Breast epithelium (tissue), 4 donors: ENCODE measurements at regions not wholly inside any gene's neighbourhood (a gene's known extent, or its start where the extent isn't known, plus 50 kb on each side); places are given as distances from the start of the nearest gene placed in this dataset.

Experiments used
- DNase-seq, 2 donors: peaks; one replicate each; pipeline ENCODE4 v3.0.0-alpha.2; 2019; ENCODE audit warnings: low spot score in 2 of 2
- H3K27ac ChIP-seq, 2 donors: fragments of 200-600 bp; sonication (generic) in 1 of 2; one replicate each; pipeline ENCODE4 v1.5.1; 2016 to 2019; ENCODE audit warnings: mild to moderate bottlenecking in 1 of 2
- H3K27me3 ChIP-seq, 2 donors: fragments of 200-600 bp; sonication (generic) in 1 of 2; one replicate each; pipeline versions ENCODE4 v1.5.1 to v1.6.0; 2017 to 2019; ENCODE audit warnings: control low read depth in 1 of 2, mild to moderate bottlenecking in 1 of 2
- H3K36me3 ChIP-seq: fragments of 200-600 bp; one replicate; pipeline ENCODE4 v1.5.1; 2019
- H3K4me1 ChIP-seq, 2 donors: fragments of 200-600 bp; sonication (generic); one replicate each; pipeline ENCODE4 v1.5.1; 2016 to 2019; ENCODE audit warnings: control low read depth in 1 of 2
- H3K4me3 ChIP-seq, 3 donors: fragments of 200-600 bp; sonication (generic); 1 replicate in 2 of 3; 2 replicates in 1 of 3; pipeline ENCODE4 v1.5.1; 2016 to 2019; ENCODE audit warnings: mild to moderate bottlenecking in 3 of 3, moderate library complexity in 2 of 3
- H3K9me3 ChIP-seq, 2 donors: fragments of 200-600 bp; sonication (generic) in 1 of 2; one replicate each; pipeline ENCODE4 v1.5.1; 2016 to 2019; ENCODE audit warnings: control low read depth in 1 of 2
- CTCF ChIP-seq, 3 donors: fragments of 450-650 bp; IDR thresholded peaks; one replicate each; pipeline ENCODE4 v1.5.1; 2016 to 2017; ENCODE audit warnings: antibody characterized with exemption in 3 of 3, mild to moderate bottlenecking in 3 of 3, moderate library complexity in 3 of 3
- POLR2A ChIP-seq: fragments of 450-650 bp; IDR thresholded peaks from one replicate; pipeline ENCODE4 v1.6.1; 2016; ENCODE audit warnings: antibody characterized with exemption, mild to moderate bottlenecking, moderate library complexity
- POLR2AphosphoS5 ChIP-seq, 3 donors: sonication (generic); formaldehyde crosslinking; IDR thresholded peaks; one replicate each; pipeline ENCODE4 v1.6.1; 2017; ENCODE audit warnings: antibody characterized with exemption in 3 of 3
- intact Hi-C: fragments of 100-400 bp; cut with DNase I; formaldehyde crosslinking; loops from one replicate; pipeline ENCODE4 v1.15.1; 2023; ENCODE audit warnings: low total_unique reads

GRCh38 chr14:28879573-28879996, 113.0 kb downstream of the FOXG1 start:
- no peaks in the 10 kb centered on the region for H3K4me1 ChIP-seq
- H3K36me3 ChIP-seq: no peaks in the 10 kb centered on the region
- no peak overlapping the region for H3K27ac ChIP-seq
- DNase-seq: no peak
- intact Hi-C loops: no loop called here
- no peak for TF ChIP-seq CTCF (IDR thresholded peaks at IDR 0.05)
- TF ChIP-seq POLR2AphosphoS5 (IDR thresholded peaks at IDR 0.05): no peak
- no peak for TF ChIP-seq POLR2A
- no peaks in the 10 kb centered on the region for H3K9me3 ChIP-seq
- no peak overlapping the region for H3K4me3 ChIP-seq
- peaks cover 0 to 6% of the 10 kb centered on the region in 2 donors for H3K27me3 ChIP-seq

- Histone ChIP-seq H3K27me3 (no peaks in the 10 kb centered on the region), H3K27ac (no peak overlapping the region), H3K9me3 (no peaks in the 10 kb centered on the region), H3K4me3 (no peak overlapping the region), H3K36me3 (no peaks in the 10 kb centered on the region), H3K4me1 (no peaks in the 10 kb centered on the region)
- intact Hi-C loops: no loop called here
- no peak for TF ChIP-seq POLR2A
- no peak for TF ChIP-seq CTCF (IDR thresholded peaks at IDR 0.05)
- no peak for TF ChIP-seq POLR2AphosphoS5 (IDR thresholded peaks at IDR 0.05)
- no peak for DNase-seq
Observed at GRCh38 chr14:28886940-28887339, 120.4 kb downstream of the FOXG1 start.

- Histone ChIP-seq H3K27ac (no peak overlapping the region), H3K4me1 (no peaks in the 10 kb centered on the region), H3K36me3 (no peaks in the 10 kb centered on the region), H3K4me3 (no peak overlapping the region), H3K27me3 (no peaks in the 10 kb centered on the region), H3K9me3 (no peaks in the 10 kb centered on the region)
- intact Hi-C loops: no loop called here
- no peak for DNase-seq
- TF ChIP-seq POLR2A: no peak
- no peak for TF ChIP-seq POLR2AphosphoS5 (IDR thresholded peaks at IDR 0.05)
- no peak for TF ChIP-seq CTCF (IDR thresholded peaks at IDR 0.05)
Observed at GRCh38 chr14:28895389-28895788, 128.8 kb downstream of the FOXG1 start.

- DNase-seq: no peak
Observed at GRCh38 chr14:28896337-28896736, 129.8 kb downstream of the FOXG1 start.

GRCh38 chr14:28901631-28902030, 135.0 kb downstream of the FOXG1 start:
- intact Hi-C loops: no loop called here
- H3K4me1 ChIP-seq: no peaks in the 10 kb centered on the region
- H3K27ac ChIP-seq: no peak overlapping the region
- H3K27me3 ChIP-seq: no peaks in the 10 kb centered on the region
- no peak for DNase-seq
- H3K4me3 ChIP-seq: no peak overlapping the region
- H3K9me3 ChIP-seq: no peaks in the 10 kb centered on the region
- no peaks in the 10 kb centered on the region for H3K36me3 ChIP-seq
- TF ChIP-seq POLR2A: no peak
- TF ChIP-seq CTCF (IDR thresholded peaks at IDR 0.05): no peak
- no peak for TF ChIP-seq POLR2AphosphoS5 (IDR thresholded peaks at IDR 0.05)

More at GRCh38 chr14:28896337-28896736, 129.8 kb downstream of the FOXG1 start:
- Histone ChIP-seq H3K4me1 (no peaks in the 10 kb centered on the region), H3K27ac (no peak overlapping the region), H3K27me3 (no peaks in the 10 kb centered on the region), H3K36me3 (no peaks in the 10 kb centered on the region), H3K9me3 (no peaks in the 10 kb centered on the region), H3K4me3 (no peak overlapping the region)
- intact Hi-C loops: no loop called here
- TF ChIP-seq POLR2A: no peak
- TF ChIP-seq POLR2AphosphoS5 (IDR thresholded peaks at IDR 0.05): no peak
- no peak for TF ChIP-seq CTCF (IDR thresholded peaks at IDR 0.05)
